ENCODE measurements at regions not wholly inside any gene's neighbourhood (a gene's known extent, or its start where the extent isn't known, plus 50 kb on each side); places are given as distances from the start of the nearest gene placed in this dataset.

DNA sequence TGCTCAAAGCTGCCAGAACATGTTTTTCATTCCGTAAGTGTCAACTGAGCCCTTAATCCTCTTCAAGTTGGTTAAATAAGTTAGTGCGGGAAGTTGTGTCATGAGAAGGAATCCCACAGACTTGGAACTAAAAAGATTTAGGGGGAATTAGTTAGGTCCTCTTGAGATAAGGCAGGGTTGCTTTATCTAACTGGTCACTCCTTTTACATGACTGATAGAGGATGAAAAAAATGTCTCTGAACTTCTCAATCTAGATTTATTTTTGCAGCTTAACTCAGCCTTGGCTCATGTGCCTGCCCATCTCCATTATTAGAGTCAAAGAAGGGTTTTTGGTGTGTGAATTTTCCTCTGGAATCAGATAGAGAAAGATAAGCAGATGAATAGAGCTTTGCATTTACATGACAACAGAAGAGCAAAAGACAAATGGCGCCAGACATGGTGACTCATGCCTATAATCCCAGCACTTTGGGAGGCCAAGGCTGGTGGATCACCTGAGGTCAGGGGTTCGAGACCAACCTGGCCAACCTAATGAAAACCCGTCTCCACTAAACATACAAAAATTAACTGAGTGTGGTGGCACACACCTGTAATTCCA, 882.9 kb downstream of the RPA4 start:
- no peak for DNase-seq (ENCODE audit: low spot score)

DNA sequence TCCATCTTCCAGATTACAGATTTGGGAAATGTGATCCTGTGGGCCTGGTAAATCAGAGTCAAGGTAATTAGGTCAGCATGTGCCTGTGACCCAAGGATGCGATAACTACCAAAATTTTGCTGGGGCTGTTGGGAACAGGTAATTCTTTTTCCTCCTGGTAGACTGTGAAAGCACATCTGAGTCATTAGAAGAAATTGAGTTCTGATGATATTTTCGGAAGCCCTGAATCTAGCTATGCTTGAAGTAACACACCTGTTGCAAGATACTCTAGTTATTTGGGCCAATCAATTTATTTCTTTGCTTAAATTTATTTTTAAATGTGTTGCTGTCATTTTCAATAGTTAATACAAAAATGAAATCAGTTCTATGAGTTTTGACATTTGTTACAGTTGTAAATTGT, 903.6 kb downstream of the RPA4 start:
- DNase-seq (ENCODE audit: low spot score) = no peak

DNA sequence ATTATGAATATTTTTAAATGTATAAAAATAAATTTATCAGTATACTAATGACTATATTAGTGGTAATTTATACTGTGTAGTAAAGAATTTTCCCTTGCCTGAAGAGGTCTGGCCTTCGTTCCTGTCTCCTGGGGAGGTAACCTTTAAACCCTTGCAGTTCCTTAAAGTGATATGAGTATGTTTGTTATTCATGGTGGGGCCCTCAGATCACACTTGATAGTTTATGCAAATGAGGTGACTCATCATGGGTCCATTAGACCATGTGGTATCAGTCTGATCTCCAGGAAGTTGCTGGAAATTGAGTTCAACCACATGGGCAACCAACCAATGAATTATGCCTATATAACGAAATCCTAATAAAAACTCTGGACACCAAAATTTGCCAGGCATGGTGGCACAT, 904.1 kb downstream of the RPA4 start:
- no peak for DNase-seq (ENCODE audit: low spot score)

DNA sequence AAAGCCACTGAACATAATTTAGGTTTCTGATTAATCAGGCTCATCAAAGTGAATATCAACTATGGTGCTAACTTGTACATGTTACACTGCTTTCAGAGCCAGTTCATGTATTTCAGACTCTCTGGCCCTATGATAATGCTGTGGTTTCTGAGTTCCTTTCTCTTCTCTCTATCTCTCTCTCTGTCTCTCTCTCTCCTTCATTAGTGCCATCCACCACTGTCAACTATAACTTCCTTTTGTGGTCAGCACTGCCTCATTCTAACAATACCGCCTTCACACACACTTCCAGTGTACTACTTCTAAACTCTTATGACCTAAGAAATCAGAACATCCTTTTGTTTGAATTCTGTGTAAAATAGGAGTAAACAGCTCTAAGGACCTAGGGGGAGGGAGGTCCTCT, 907.1 kb downstream of the RPA4 start:
- no peak for DNase-seq (ENCODE audit: low spot score)

DNA sequence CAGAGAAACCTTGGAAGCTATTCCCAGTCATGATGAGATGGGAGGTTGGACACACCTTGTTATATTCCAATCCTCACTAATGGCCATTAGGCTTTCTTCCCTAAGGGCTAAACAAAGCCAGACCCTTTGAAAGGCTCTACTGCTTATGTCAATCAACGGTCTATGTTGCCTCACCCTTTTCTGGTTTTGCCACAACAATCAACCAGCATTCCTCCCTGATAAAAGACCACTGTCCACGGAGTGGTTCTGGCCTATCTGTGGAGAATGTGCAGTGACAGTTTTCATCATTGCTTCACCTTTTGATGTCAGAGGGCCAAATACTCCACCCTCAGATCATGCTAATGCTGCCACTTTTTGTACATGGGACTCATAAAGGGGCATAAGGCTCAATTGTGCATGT, 913.4 kb downstream of the RPA4 start:
- DNase-seq (ENCODE audit: low spot score) = no peak

DNA sequence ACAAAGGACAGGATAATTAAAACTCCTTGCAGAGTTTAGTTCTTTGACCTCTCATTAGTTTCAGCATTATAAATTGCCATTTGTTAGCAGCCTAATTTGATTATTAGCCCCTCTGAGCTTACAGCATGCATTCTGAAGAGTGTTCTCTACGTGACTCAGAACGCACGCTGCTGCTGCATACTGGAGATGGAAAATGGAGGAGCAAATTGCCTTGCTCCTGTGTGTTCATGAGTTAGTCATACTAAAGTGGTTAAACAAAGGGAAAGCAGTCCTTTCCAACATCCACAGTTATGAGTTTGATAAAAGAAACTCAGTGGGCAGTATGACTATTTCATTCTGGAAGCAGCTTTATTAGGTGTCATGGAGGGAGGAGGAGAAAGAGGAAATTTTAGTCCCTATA, 922.5 kb downstream of the RPA4 start:
- DNase-seq (ENCODE audit: low spot score) = no peak

DNA sequence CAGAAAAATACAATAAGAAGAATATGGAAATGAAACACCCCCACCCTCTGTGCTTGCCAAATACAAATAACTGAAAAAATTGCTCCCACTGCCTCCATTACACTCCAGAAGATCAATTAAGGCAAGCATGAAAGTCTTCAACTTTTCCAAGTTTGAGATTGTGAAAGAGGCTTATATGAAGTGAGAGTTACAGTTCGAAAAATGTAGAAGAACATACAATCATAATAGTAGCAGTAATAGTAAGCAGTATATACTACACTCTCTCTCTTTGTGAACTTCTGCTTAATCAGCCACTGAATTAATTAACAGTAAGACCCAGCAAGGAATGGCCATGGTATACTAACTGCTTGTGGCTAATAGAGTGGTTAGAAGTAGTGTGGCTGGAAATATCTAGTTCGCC, 923.2 kb downstream of the RPA4 start:
- no peak for DNase-seq (ENCODE audit: low spot score)

DNA sequence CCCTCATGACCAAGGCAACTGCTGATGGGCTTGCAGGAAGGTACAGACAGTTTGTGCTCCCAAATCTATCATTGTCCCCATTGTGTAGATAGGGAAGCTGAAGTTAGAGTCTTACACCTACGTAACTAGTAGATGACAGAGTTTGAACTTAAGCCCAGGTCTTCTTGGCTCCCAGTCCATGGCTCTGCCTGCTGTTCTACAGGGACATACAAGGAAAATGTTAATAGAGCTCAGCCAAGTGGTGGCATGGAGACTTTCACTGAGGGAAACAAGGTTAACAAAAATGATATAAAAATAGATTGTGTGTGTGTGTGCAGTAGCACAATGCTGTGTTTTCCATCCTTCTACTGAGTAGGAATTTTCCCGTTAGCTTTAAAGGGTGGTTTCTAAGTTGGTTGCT, 936.5 kb downstream of the RPA4 start:
- no peak for DNase-seq (ENCODE audit: low spot score)

DNA sequence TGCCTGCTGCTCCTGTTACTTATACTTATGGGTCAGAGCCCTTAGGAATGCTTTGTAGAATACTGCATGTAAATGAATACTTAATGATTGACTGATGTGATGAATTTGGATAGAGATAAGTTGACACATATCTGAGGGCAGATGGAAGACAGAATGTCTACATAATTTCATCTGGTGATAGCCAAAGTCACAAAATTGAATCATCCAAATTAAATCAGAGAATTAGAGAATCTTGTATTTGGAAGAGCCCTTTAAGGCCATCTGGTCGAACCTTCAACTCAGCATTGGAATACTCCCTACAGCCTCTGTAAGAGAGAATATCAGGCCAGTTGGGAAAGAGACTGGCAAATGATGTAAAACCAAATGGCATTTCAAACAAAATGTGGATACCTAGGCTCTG, 944.8 kb downstream of the RPA4 start:
- no peak for DNase-seq (ENCODE audit: low spot score)

DNA sequence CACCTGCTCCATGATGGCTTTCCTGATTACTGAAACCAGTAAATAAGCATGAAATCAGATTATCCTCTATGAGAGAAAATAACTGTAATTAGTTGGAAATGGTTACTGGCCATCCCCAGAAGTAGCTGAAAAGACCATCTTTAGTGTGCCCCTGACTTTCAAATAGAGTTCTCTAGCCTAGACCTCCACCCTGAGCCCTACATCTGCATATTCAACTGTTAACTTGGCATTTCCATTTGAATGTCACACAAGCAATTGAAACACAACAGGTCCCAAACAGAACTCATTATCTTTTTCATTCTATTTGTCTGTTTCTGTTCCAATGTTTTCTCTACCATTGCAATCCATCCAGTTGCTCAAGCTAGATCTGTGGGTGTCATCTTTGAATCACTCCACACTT, 952.3 kb downstream of the RPA4 start:
- no peak for DNase-seq (ENCODE audit: low spot score)

DNA sequence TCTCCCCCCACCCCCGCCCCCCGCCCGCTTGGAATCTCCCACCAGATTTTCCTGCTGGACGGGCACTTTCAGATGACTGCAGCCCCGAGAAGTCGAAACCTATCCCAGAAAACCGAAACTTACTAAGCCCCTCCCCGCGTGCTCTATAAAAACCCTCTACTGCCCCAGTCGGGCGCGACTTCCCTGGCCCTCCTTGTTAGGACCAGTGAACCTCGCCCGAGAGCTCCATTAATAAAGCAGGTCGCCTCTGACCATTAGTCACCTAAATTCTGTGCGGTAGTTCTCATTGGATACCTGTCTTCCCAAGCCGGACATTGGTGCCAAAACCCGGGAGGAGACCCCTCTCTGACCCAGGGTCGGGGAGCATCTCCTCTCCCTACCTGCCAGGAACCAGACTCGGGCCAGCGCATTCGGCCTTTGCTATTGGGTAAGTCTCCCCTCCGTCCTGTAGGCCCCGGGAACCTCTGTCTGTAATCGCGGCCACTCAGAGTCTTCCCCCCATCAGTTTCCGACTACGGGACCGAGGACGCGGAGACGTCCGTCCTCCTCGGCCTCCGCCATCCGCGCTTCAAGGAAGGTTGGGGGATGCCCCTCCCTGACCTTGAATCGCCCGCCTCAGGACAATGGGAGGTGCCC, 958.0 kb downstream of the RPA4 start:
- DNase-seq (ENCODE audit: low spot score) = no peak

DNA sequence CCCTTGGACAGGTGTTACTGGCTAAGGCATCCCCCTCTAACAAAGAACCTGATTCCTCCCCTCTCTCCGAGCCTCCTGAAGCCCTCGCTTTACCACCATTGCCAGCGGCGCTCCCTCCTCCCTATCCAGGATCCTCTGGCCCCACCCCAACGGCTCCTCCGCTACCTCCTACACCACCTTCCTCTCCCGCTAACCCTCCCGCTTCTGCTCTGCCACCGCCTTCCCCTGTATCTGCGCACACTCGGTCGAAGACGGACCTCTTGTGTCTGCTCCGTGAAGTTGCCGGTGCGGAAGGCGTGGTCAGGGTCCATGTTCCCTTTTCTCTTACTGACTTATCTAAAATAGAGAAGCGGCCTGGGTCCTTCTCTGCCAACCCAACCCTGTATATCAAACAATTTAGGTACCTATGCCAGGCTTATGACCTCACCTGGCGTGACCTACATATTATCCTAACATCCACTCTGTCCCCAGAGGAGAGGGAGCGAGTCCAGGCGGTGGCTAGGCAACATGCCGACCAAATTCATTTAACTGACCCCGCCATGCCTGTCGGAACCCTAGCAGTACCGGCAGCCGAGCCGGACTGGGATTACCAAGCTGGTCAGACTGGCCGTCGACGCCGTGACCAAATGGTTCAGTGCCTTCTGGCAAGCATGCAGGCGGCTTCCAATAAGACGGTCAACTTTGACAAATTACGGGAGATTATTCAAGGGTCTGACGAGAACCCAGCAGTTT, 958.9 kb downstream of the RPA4 start:
- DNase-seq (ENCODE audit: low spot score) = no peak

DNA sequence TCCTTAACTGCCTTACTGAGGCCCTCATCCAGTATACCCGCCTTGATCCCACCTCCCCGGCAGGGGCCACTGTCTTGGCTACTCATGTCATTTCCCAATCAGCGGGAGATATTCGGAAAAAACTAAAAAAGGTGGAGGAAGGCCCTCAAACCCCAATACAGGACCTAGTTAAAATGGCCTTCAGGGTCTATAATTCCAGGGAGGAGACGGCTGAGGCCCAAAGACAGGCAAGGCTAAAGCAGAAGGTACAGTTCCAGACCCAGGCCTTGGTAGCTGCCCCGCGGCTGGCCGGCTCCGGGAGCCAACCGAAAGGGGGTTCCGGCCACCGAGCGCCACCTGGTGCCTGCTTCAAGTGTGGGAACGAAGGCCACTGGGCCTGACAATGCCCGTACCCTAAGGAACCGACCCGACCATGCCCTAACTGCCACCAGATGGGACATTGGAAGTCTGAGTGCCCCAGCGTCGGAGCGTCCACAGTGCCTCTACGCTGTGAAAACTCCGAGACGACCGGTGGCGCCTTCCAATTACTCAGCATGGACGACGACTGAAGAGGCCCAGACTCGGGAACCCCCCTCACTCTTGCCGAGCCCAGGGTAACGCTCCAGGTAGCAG, 959.6 kb downstream of the RPA4 start:
- DNase-seq (ENCODE audit: low spot score) = no peak

DNA sequence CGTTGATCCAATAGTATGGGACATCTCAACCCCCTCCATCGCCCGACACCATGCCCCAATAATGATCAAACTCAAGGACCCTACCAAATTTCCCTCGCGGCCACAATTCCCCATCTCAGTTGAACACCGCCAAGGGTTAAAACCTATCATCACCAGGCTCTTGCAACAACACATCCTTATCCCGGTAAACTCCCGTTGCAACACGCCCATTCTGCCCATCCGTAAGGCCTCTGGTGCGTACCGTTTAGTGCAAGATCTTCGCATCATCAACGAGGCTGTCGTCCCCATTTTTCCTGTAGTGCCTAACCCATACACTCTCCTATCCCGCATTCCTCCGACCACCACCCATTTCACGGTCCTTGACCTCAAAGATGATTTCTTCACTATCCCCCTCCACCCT, 960.5 kb downstream of the RPA4 start:
- no peak for DNase-seq (ENCODE audit: low spot score)

DNA sequence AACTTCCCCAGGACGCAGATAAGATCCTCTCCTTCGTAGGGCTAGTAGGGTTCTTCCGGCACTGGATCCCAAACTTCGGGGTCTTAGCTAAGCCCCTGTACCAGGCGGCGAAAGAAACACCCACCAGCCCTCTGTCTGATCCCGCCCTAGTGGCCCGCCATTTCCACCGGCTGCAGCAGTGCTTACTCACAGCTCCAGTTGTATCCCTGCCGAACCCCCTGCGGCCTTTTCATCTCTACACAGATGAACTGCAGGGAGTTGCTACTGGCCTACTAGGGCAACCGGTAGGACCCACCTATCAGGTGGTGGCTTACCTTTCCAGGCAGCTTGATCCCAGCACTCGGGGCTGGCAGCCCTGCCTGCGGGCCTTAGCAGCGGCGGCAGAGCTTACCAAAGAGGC, 961.2 kb downstream of the RPA4 start:
- no peak for DNase-seq (ENCODE audit: low spot score)

DNA sequence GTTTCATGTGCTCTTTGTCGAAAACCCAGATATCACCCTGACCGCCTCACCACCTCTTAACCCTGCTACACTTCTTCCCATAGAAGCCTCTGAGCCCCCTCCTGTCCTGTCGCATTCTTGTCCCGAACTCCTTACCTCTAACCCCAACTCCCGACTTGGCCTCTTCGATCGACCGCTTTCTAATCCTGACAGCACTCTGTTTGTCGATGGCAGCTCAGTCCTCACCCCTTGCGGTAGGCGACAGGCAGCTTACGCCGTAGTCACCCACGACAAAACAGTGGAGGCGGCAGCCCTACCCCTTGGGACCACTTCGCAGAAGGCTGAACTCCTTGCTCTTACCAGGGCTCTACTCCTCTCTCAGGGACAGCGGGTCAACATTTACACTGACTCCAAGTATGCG, 961.7 kb downstream of the RPA4 start:
- no peak for DNase-seq (ENCODE audit: low spot score)

DNA sequence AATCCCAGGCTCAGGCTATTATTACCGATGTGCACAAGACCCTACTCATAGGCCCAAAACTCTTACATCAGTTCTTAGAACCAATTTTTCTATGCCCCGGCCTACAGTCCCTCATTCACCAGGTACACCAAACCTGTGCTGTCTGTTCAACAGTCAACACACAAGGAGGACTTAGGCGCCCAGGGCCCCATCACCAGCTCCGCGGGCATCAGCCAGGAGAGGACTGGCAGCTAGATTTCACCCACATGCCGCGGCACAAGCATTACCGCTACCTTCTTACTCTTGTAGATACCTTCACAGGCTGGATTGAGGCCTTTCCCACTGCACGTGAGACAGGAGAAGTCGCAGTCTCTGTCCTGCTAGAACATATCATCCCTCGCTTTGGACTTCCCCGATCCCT, 962.5 kb downstream of the RPA4 start:
- DNase-seq (ENCODE audit: low spot score) = no peak

DNA sequence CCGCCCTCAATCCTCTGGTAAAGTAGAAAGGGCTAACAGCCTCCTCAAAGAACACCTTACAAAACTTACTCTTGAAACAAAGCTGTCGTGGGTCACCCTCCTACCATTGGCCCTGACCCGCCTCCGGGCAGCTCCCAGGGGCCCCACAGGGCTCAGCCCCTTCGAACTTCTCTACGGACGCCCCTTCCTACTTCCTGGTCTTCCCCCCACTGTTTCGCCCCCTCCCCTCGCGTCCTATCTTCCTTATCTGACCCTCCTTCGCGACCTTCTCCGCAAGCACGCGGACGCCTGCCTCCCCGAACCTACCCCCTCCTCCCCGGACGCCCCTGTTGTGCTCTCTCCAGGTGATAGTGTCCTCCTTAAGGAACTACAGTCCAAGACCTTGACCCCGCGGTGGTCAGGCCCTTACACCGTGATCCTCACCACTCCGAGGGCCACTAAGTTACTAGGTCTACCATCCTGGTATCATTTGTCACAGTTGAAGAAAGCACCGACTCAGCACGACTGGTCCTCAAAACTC, 963.1 kb downstream of the RPA4 start:
- no peak for DNase-seq (ENCODE audit: low spot score)

DNA sequence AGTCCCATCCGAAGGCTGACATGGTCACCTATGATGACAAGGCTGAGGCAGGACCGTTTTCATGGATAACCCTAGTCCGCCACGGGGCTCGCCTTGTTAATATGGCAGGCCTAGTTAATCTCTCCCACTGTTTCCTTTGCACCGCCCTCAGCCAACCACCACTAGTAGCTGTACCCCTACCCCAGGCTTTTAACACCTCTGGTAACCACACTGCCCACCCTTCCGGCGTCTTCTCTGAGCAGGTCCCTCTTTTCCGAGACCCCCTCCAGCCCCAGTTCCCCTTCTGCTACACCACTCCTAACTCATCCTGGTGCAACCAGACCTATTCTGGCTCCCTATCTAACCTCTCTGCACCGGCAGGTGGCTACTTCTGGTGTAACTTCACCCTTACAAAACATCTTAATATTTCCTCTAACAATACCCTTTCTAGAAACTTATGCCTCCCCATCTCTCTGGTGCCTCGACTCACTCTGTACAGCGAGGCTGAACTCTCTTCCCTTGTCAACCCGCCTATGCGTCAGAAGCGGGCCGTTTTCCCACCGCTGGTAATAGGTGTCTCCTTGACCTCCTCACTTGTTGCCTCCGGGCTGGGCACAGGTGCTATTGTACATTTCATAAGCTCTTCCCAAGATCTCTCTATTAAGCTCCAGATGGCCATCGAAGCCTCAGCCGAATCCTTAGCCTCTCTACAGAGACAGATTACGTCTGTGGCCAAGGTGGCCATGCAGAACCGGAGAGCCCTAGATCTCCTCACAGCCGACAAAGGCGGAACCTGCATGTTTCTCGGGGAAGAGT, 964.4 kb downstream of the RPA4 start:
- no peak for DNase-seq (ENCODE audit: low spot score)

DNA sequence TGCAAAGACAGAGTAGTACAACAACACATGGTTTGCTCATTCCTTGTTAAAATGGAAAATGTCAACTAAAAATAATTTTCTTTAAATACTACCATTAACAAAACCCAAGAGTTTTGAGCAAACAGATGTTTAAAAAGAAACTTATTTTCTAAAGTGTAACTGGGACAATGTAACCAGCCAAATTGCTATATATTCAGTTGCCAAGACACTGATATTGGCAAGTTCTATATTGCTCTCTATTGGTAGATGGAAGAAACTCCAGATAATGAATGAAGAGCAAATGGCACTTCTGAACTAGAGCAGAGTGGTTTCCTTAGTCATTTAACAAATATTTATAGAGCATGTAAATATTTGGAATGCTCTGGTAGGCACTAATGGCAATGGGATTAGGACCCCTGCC, 966.2 kb downstream of the RPA4 start:
- DNase-seq (ENCODE audit: low spot score) = no peak

DNA sequence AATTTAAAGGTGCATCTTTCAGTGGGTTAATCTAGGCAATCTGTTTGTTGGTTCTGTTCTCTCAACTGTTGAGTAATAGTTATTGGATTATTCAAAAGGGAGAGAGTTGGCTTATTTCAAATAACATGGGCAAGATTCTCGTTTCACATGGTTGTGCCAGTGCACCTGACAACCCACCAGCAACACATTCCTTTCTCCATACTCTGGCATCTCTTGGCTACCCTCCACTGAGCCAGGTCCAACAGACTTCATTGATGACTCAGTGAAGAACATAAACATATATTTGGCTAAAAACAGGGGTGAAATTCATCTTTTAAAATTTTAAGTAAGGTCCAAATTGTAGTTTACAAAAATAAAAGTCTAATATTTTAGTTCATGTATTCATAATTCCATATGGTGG, 967.2 kb downstream of the RPA4 start:
- no peak for DNase-seq (ENCODE audit: low spot score)

DNA sequence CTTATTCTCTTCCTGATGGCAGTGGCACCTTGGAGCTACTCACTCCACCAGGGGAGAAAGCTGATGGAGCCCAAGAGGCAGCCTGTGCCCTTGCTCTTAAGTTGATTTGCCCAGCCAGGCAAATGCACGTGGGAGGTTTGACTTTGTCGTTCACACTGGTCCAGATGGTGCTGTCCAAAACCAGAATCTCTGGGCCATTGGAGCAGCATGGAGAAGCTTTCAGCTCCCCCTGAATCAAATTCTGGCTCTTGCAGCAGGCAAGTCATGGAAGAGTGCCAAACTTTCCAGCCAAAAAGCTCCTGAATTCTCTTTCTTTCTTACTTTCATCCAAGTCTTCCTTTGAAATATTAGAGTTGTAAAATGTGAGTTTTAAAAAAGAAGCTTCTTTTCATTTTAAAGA, 970.4 kb downstream of the RPA4 start:
- DNase-seq (ENCODE audit: low spot score) = no peak

All from A172 (cell line).